ENCODE measurements at regions not wholly inside any gene's neighbourhood (a gene's known extent, or its start where the extent isn't known, plus 50 kb on each side); places are given as distances from the start of the nearest gene placed in this dataset.

GRCh38 chr2:187009483-187010239 is 160.7 kb upstream of the ZSWIM2 start (continued):
- TF ChIP-seq ZNF639 (CRISPR knock-in tag; conservative IDR thresholded peaks at IDR 0.05 in 1 of 2, IDR thresholded peaks at IDR 0.05 in 1 of 2) (no peak), NR2C1 (IDR thresholded peaks at IDR 0.05) (no peak), NR2C1 (tag; IDR thresholded peaks at IDR 0.05) (peak; percentile 61), ZKSCAN1 (IDR thresholded peaks at IDR 0.05; ENCODE audit: low read depth, low read length) (no peak)

- no peak overlapping the region for H3K27ac ChIP-seq (ENCODE audit: extremely low read depth, low read depth, low read length)
- ATAC-seq (no peak), DNase-seq (ENCODE audit: extremely low read depth in 1 of 4, low spot score in 3 of 4) (no peak), FAIRE-seq (no peak)
- H2AFZ ChIP-seq (ENCODE audit: low read depth, low read length): no peak overlapping the region
- H4K20me1 ChIP-seq (replicated peaks; ENCODE audit: control insufficient read depth, insufficient read depth, low read length): no peaks in the 10 kb centered on the region
- H3K9ac ChIP-seq (ENCODE audit: insufficient read depth in 1 of 2, low read depth in 2 of 2, low read length in 2 of 2): no peak overlapping the region
- no peaks in the 10 kb centered on the region for H3K27me3 ChIP-seq (ENCODE audit: control insufficient read depth in 2 of 2, insufficient read depth in 2 of 2, low read length in 2 of 2)
- ChIA-PET POLR2A (interaction anchor here (0.8 kb wide), 1 partner anchor 157 kb away, joined by 5 read pairs; no protein-coding TSS in a partner anchor), CTCF (ENCODE audit: low intra/inter-chr PET ratio) (no interaction called here)
- intact Hi-C loops (cut with micrococcal nuclease): no loop called here
- H3K9me1 ChIP-seq (ENCODE audit: control insufficient read depth, insufficient read depth, low read length): no peaks in the 10 kb centered on the region
- no TSS peak for BruUV-seq (replicated peaks)
- 0 out of 2 replicates have a peak, but pooled peaks cover under 1% of the 10 kb centered on the region for H3K9me3 ChIP-seq (replicated peaks; ENCODE audit: control insufficient read depth, insufficient read depth, low read depth, low read length)
- H3K36me3 ChIP-seq (ENCODE audit: control insufficient read depth, insufficient read depth, low read length): no peaks in the 10 kb centered on the region
- H3K4me1 ChIP-seq (replicated peaks in 1 of 2; ENCODE audit: control insufficient read depth in 2 of 2, insufficient read depth in 2 of 2, low read length in 2 of 2): peaks cover 0 to 2% of the 10 kb centered on the region in 2 experiments; a peak in 1 of 5 replicates
- in situ Hi-C loops (cut with MboI): no loop called here
- no peak overlapping the region for H3K4me2 ChIP-seq (ENCODE audit: insufficient read depth, low read length)
- H3K79me2 ChIP-seq (ENCODE audit: control insufficient read depth, insufficient read depth, low read length): peaks cover 15% of the 10 kb centered on the region
- H3K4me3 ChIP-seq: no peak overlapping the region
- TF ChIP-seq ZNF217 (CRISPR knock-in tag; IDR thresholded peaks at IDR 0.05) (no peak), BRF2 (IDR thresholded peaks at IDR 0.05; ENCODE audit: borderline replicate concordance, insufficient read depth, insufficient read length) (no peak), MTA3 (IDR thresholded peaks at IDR 0.05; ENCODE audit: borderline replicate concordance) (no peak), ZNF75A (CRISPR knock-in tag; IDR thresholded peaks at IDR 0.05) (no peak), USF2 (CRISPR knock-in tag; IDR thresholded peaks at IDR 0.05) (no peak), STAT5B (CRISPR knock-in tag; IDR thresholded peaks at IDR 0.05) (no peak), ETS2 (tag; IDR thresholded peaks at IDR 0.05; ENCODE audit: borderline replicate concordance, poor library complexity, severe bottlenecking) (no peak), ZNF699 (CRISPR knock-in tag; IDR thresholded peaks at IDR 0.05; ENCODE audit: insufficient replicate concordance) (no peak), HDAC2 (IDR thresholded peaks at IDR 0.05) (no peak), U2AF1 (optimal IDR thresholded peaks at IDR 0.05; ENCODE audit: low read depth, low read length) (no peak)
Observed at GRCh38 chr2:187008111-187008510, 159.1 kb upstream of the ZSWIM2 start.

All from K562 (cell line).